GM23338 (cell line): ENCODE measurements at regions not wholly inside any gene's neighbourhood (a gene's known extent, or its start where the extent isn't known, plus 50 kb on each side); places are given as distances from the start of the nearest gene placed in this dataset.

Source experiments
- ATAC-seq: fragments of 200-7000 bp; cut with Tn5 transposase; 3 replicates; pipeline ENCODE4 v1.9.1; 2020
- DNase-seq: peaks from one replicate; pipeline ENCODE4 v3.0.0-alpha.2; 2015; ENCODE audit warnings: low spot score
- H2AFZ ChIP-seq: fragments of 200-600 bp; sonication (generic); 2 replicates; pipeline ENCODE4 v1.8.0; 2016; ENCODE audit warnings: antibody characterized with exemption, mild to moderate bottlenecking, moderate library complexity
- H3F3A ChIP-seq: fragments of 200-600 bp; sonication (generic); replicated peaks from 2 replicates; pipeline ENCODE4 v1.8.0; 2017; ENCODE audit warnings: antibody characterized with exemption, mixed run types, low read depth
- H3K27ac ChIP-seq: fragments of 200-600 bp; sonication (generic); 2 replicates; pipeline ENCODE4 v1.6.1; 2016; ENCODE audit warnings: low read depth
- H3K27me3 ChIP-seq: fragments of 200-600 bp; sonication (generic); 2 replicates; pipeline ENCODE4 v1.8.0; 2016; ENCODE audit warnings: mild to moderate bottlenecking, mixed run types, moderate library complexity; ENCODE audit not compliant: insufficient read depth
- H3K36me3 ChIP-seq: fragments of 200-600 bp; sonication (generic); 2 replicates; pipeline ENCODE4 v1.8.0; 2016; ENCODE audit warnings: mild to moderate bottlenecking; ENCODE audit not compliant: insufficient read depth
- H3K4me1 ChIP-seq: fragments of 200-600 bp; sonication (generic); 2 replicates; pipeline ENCODE4 v1.8.0; 2016; ENCODE audit warnings: mild to moderate bottlenecking, moderate library complexity; ENCODE audit not compliant: insufficient read depth
- H3K4me2 ChIP-seq: fragments of 200-600 bp; sonication (generic); 2 replicates; pipeline ENCODE4 v1.7.1; 2017; ENCODE audit warnings: mixed run types
- H3K4me3 ChIP-seq: fragments of 200-600 bp; sonication (generic); 2 replicates; pipeline ENCODE4 v1.6.1; 2016; ENCODE audit warnings: mixed run types
- H3K79me2 ChIP-seq: fragments of 200-600 bp; sonication (generic); replicated peaks from 2 replicates; pipeline ENCODE4 v1.8.0; 2017; ENCODE audit warnings: mild to moderate bottlenecking; ENCODE audit not compliant: insufficient read depth
- H3K9me2 ChIP-seq: fragments of 200-600 bp; sonication (generic); 2 replicates; pipeline ENCODE4 v1.8.0; 2017; ENCODE audit not compliant: insufficient read depth
- H4K20me1 ChIP-seq: fragments of 200-600 bp; sonication (generic); replicated peaks from 2 replicates; pipeline ENCODE4 v1.8.0; 2017; ENCODE audit warnings: mild to moderate bottlenecking; ENCODE audit not compliant: insufficient read depth
- H3K27ac Mint-ChIP-seq: 2 replicates; pipeline ENCODE4 v1.8.0; 2020; ENCODE audit warnings: inconsistent platforms, mild to moderate bottlenecking, moderate library complexity, mixed read lengths
- H3K27me3 Mint-ChIP-seq: 3 replicates; pipeline ENCODE4 v1.8.0; 2022; ENCODE audit warnings: low read depth, mild to moderate bottlenecking, moderate library complexity, mixed read lengths, inconsistent platforms; ENCODE audit not compliant: insufficient read depth, poor library complexity
- H3K36me3 Mint-ChIP-seq: 3 replicates; pipeline ENCODE4 v1.8.0; 2021; ENCODE audit warnings: low read depth, mild to moderate bottlenecking, inconsistent platforms, moderate library complexity, mixed read lengths
- H3K4me1 Mint-ChIP-seq: 3 replicates; pipeline ENCODE4 v1.8.0; 2020; ENCODE audit warnings: mild to moderate bottlenecking, inconsistent platforms, mixed read lengths
- H3K4me3 Mint-ChIP-seq: 3 replicates; pipeline ENCODE4 v1.8.0; 2021; ENCODE audit warnings: moderate library complexity, mild to moderate bottlenecking, inconsistent platforms, mixed read lengths
- H3K9me3 Mint-ChIP-seq: 3 replicates; pipeline ENCODE4 v1.8.0; 2020; ENCODE audit warnings: moderate library complexity, mild to moderate bottlenecking, inconsistent platforms, mixed read lengths
- CREB1 ChIP-seq: fragments of 250-450 bp; sonication (Bioruptor Pico); IDR thresholded peaks from 2 replicates; pipeline ENCODE4 v1.5.0; 2020; ENCODE audit warnings: low read depth, mild to moderate bottlenecking, moderate library complexity
- CTCF ChIP-seq, 2 experiments: fragments of 200-600 bp in 1 of 2; sonication (generic) in 1 of 2; conservative IDR thresholded peaks; 2 replicates each; pipeline versions ENCODE4 v1.5.1 to v1.6.1; 2016 to 2017; ENCODE audit warnings: antibody characterized with exemption in 2 of 2, low read depth in 2 of 2, mild to moderate bottlenecking in 2 of 2, moderate library complexity in 1 of 2
- EZH2 ChIP-seq: fragments of 200-600 bp; sonication (generic); IDR thresholded peaks from one replicate; pipeline ENCODE4 v1.8.0; 2017; ENCODE audit warnings: antibody characterized with exemption, mild to moderate bottlenecking, low read depth; ENCODE audit not compliant: unreplicated experiment
- EZH2phosphoT487 ChIP-seq: fragments of 200-600 bp; sonication (generic); IDR thresholded peaks from one replicate; pipeline ENCODE4 v1.8.1; 2018; ENCODE audit warnings: antibody characterized with exemption; ENCODE audit not compliant: unreplicated experiment
- JUNB ChIP-seq: IDR thresholded peaks from one replicate; pipeline ENCODE4 v1.6.1; 2016; ENCODE audit warnings: antibody characterized with exemption; ENCODE audit not compliant: unreplicated experiment
- NANOG ChIP-seq: IDR thresholded peaks from 2 replicates; pipeline ENCODE4 v1.6.1; 2016; ENCODE audit warnings: antibody characterized with exemption, borderline replicate concordance
- POLR2AphosphoS5 ChIP-seq: IDR thresholded peaks from 2 replicates; pipeline ENCODE4 v1.6.1; 2016; ENCODE audit warnings: antibody characterized with exemption, low read depth
- REST ChIP-seq: IDR thresholded peaks from one replicate; pipeline ENCODE4 v1.6.1; 2018; ENCODE audit warnings: antibody characterized with exemption; ENCODE audit not compliant: unreplicated experiment
- STAT1 ChIP-seq: IDR thresholded peaks from one replicate; pipeline ENCODE4 v1.6.1; 2016; ENCODE audit warnings: antibody characterized with exemption; ENCODE audit not compliant: unreplicated experiment
- ZNF114 ChIP-seq: fragments of 250-450 bp; sonication (Bioruptor Pico); IDR thresholded peaks from 2 replicates; pipeline ENCODE4 v1.5.0; 2020; ENCODE audit warnings: mild to moderate bottlenecking, moderate library complexity
- ZNF331 ChIP-seq: fragments of 250-450 bp; sonication (Bioruptor Pico); IDR thresholded peaks from 2 replicates; pipeline ENCODE4 v1.5.0; 2020; ENCODE audit warnings: low read depth, mild to moderate bottlenecking, moderate library complexity
- TF ChIP-seq, protein P1 (sequence below): fragments of 250-450 bp; sonication (Bioruptor Pico); IDR thresholded peaks from 2 replicates; pipeline ENCODE4 v1.5.0; 2020; ENCODE audit warnings: mild to moderate bottlenecking, moderate library complexity
- TF ChIP-seq, protein P2 (sequence below): IDR thresholded peaks from 2 replicates; pipeline ENCODE4 v1.6.1; 2016; ENCODE audit warnings: antibody characterized with exemption

DNA sequence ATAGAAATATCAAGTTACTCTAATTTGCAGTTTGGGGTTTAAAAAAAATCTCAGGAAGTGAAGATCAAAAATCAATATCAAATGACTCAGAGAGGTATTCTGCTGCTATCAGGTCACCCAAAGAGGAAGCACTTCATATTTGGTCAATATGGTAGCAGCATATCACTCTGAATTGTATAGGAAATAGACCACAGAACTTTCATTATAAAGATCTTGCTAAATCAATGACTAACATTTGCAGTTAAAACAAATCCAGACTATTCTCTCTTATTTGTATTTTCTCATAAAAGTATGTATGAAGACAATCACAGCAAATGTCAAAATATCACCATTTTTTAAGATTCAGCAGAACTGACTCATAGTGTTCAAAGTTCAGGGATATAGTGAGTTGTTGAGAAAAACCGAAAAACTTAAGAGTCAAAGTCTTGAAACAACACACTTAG, 105.8 kb upstream of the PCSK1 start:
- Histone ChIP-seq H3K4me2 (no peak overlapping the region), H3K27ac (no peak overlapping the region), H3K27me3 (no peaks in the 10 kb centered on the region), H3K36me3 (no peaks in the 10 kb centered on the region), H4K20me1 (no peaks in the 10 kb centered on the region), H3K79me2 (no peaks in the 10 kb centered on the region), H3K9me2 (no peaks in the 10 kb centered on the region), H2AFZ (no peak overlapping the region), H3F3A (no peaks in the 10 kb centered on the region), H3K4me3 (no peak overlapping the region), H3K4me1 (no peaks in the 10 kb centered on the region)
- H3K4me1 Mint-ChIP-seq = no peaks in the 10 kb centered on the region
- peaks cover 1% of the 10 kb centered on the region for H3K27me3 Mint-ChIP-seq
- no peak for TF ChIP-seq JUNB
- TF ChIP-seq, protein P1, sequence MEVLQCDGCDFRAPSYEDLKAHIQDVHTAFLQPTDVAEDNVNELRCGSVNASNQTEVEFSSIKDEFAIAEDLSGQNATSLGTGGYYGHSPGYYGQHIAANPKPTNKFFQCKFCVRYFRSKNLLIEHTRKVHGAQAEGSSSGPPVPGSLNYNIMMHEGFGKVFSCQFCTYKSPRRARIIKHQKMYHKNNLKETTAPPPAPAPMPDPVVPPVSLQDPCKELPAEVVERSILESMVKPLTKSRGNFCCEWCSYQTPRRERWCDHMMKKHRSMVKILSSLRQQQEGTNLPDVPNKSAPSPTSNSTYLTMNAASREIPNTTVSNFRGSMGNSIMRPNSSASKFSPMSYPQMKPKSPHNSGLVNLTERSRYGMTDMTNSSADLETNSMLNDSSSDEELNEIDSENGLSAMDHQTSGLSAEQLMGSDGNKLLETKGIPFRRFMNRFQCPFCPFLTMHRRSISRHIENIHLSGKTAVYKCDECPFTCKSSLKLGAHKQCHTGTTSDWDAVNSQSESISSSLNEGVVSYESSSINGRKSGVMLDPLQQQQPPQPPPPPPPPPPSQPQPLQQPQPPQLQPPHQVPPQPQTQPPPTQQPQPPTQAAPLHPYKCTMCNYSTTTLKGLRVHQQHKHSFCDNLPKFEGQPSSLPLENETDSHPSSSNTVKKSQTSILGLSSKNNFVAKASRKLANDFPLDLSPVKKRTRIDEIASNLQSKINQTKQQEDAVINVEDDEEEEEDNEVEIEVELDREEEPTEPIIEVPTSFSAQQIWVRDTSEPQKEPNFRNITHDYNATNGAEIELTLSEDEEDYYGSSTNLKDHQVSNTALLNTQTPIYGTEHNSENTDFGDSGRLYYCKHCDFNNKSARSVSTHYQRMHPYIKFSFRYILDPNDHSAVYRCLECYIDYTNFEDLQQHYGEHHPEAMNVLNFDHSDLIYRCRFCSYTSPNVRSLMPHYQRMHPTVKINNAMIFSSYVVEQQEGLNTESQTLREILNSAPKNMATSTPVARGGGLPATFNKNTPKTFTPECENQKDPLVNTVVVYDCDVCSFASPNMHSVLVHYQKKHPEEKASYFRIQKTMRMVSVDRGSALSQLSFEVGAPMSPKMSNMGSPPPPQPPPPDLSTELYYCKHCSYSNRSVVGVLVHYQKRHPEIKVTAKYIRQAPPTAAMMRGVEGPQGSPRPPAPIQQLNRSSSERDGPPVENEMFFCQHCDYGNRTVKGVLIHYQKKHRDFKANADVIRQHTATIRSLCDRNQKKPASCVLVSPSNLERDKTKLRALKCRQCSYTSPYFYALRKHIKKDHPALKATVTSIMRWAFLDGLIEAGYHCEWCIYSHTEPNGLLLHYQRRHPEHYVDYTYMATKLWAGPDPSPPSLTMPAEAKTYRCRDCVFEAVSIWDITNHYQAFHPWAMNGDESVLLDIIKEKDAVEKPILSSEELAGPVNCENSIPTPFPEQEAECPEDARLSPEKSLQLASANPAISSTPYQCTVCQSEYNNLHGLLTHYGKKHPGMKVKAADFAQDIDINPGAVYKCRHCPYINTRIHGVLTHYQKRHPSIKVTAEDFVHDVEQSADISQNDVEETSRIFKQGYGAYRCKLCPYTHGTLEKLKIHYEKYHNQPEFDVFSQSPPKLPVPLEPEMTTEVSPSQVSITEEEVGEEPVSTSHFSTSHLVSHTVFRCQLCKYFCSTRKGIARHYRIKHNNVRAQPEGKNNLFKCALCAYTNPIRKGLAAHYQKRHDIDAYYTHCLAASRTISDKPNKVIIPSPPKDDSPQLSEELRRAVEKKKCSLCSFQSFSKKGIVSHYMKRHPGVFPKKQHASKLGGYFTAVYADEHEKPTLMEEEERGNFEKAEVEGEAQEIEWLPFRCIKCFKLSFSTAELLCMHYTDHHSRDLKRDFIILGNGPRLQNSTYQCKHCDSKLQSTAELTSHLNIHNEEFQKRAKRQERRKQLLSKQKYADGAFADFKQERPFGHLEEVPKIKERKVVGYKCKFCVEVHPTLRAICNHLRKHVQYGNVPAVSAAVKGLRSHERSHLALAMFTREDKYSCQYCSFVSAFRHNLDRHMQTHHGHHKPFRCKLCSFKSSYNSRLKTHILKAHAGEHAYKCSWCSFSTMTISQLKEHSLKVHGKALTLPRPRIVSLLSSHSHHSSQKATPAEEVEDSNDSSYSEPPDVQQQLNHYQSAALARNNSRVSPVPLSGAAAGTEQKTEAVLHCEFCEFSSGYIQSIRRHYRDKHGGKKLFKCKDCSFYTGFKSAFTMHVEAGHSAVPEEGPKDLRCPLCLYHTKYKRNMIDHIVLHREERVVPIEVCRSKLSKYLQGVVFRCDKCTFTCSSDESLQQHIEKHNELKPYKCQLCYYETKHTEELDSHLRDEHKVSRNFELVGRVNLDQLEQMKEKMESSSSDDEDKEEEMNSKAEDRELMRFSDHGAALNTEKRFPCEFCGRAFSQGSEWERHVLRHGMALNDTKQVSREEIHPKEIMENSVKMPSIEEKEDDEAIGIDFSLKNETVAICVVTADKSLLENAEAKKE = no peak
- no peak for TF ChIP-seq EZH2
- no peak for TF ChIP-seq STAT1
- TF ChIP-seq, protein P2, sequence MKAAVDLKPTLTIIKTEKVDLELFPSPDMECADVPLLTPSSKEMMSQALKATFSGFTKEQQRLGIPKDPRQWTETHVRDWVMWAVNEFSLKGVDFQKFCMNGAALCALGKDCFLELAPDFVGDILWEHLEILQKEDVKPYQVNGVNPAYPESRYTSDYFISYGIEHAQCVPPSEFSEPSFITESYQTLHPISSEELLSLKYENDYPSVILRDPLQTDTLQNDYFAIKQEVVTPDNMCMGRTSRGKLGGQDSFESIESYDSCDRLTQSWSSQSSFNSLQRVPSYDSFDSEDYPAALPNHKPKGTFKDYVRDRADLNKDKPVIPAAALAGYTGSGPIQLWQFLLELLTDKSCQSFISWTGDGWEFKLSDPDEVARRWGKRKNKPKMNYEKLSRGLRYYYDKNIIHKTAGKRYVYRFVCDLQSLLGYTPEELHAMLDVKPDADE = no peak
- no peak for TF ChIP-seq NANOG
- TF ChIP-seq ZNF114 (CRISPR knock-in tag) = no peak
- TF ChIP-seq ZNF331 = no peak
- TF ChIP-seq CREB1 (CRISPR knock-in tag) = no peak
- TF ChIP-seq REST = no peak
- TF ChIP-seq POLR2AphosphoS5 = no peak
- TF ChIP-seq EZH2phosphoT487 = no peak
- TF ChIP-seq CTCF (conservative IDR thresholded peaks at IDR 0.05; ENCODE audit: low read depth in 2 of 2) = no peak
- no peaks in the 10 kb centered on the region for H3K9me3 Mint-ChIP-seq
- ATAC-seq (no peak), DNase-seq (no peak)
- H3K4me3 Mint-ChIP-seq = no peak overlapping the region
- H3K36me3 Mint-ChIP-seq = no peaks in the 10 kb centered on the region
- H3K27ac Mint-ChIP-seq = no peak overlapping the region
